GM12891 (cell line): ENCODE measurements at regions not wholly inside any gene's neighbourhood (a gene's known extent, or its start where the extent isn't known, plus 50 kb on each side); places are given as distances from the start of the nearest gene placed in this dataset.

Experiments used
- POLR2A ChIP-seq: IDR thresholded peaks from 2 replicates; pipeline ENCODE4 v1.6.1; 2011; ENCODE audit warnings: low read depth, low read length, control low read depth
- POLR2AphosphoS5 ChIP-seq: IDR thresholded peaks from 2 replicates; pipeline ENCODE4 v1.6.1; 2011; ENCODE audit warnings: low read depth, low read length, control low read depth
- SPI1 ChIP-seq: IDR thresholded peaks from 2 replicates; pipeline ENCODE4 v1.6.1; 2011; ENCODE audit warnings: low read depth, low read length, control low read depth

DNA sequence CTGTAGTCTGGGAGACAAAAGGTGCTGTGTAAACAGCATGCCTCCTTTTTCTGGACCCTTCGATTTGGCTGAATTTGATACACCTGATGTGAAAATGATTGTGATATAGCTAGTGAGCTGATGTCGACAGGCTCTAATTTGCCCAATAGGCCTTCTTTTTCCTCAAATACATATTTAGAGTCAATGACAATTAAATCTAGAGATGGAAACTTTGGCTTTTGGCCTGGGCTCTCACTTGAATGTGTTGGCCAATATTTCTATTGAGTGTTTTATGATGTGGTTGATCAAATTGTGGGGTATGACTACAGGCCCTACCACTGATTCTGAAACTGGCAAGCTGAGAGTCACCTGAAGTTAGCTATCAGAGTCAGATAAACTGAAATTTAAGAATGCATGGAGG lies 151.8 kb upstream of the MEOX2 start:
- no peak for TF ChIP-seq POLR2AphosphoS5
- TF ChIP-seq POLR2A: no peak
- TF ChIP-seq SPI1: no peak
